GM23338 (cell line): ENCODE measurements at regions not wholly inside any gene's neighbourhood (a gene's known extent, or its start where the extent isn't known, plus 50 kb on each side); places are given as distances from the start of the nearest gene placed in this dataset.

Experiments
- ATAC-seq: fragments of 200-7000 bp; cut with Tn5 transposase; 3 replicates; pipeline ENCODE4 v1.9.1; 2020
- DNase-seq: peaks from one replicate; pipeline ENCODE4 v3.0.0-alpha.2; 2015; ENCODE audit warnings: low spot score
- H2AFZ ChIP-seq: fragments of 200-600 bp; sonication (generic); 2 replicates; pipeline ENCODE4 v1.8.0; 2016; ENCODE audit warnings: antibody characterized with exemption, mild to moderate bottlenecking, moderate library complexity
- H3F3A ChIP-seq: fragments of 200-600 bp; sonication (generic); replicated peaks from 2 replicates; pipeline ENCODE4 v1.8.0; 2017; ENCODE audit warnings: antibody characterized with exemption, mixed run types, low read depth
- H3K27ac ChIP-seq: fragments of 200-600 bp; sonication (generic); 2 replicates; pipeline ENCODE4 v1.6.1; 2016; ENCODE audit warnings: low read depth
- H3K27me3 ChIP-seq: fragments of 200-600 bp; sonication (generic); 2 replicates; pipeline ENCODE4 v1.8.0; 2016; ENCODE audit warnings: mild to moderate bottlenecking, mixed run types, moderate library complexity; ENCODE audit not compliant: insufficient read depth
- H3K36me3 ChIP-seq: fragments of 200-600 bp; sonication (generic); 2 replicates; pipeline ENCODE4 v1.8.0; 2016; ENCODE audit warnings: mild to moderate bottlenecking; ENCODE audit not compliant: insufficient read depth
- H3K4me1 ChIP-seq: fragments of 200-600 bp; sonication (generic); 2 replicates; pipeline ENCODE4 v1.8.0; 2016; ENCODE audit warnings: mild to moderate bottlenecking, moderate library complexity; ENCODE audit not compliant: insufficient read depth
- H3K4me2 ChIP-seq: fragments of 200-600 bp; sonication (generic); 2 replicates; pipeline ENCODE4 v1.7.1; 2017; ENCODE audit warnings: mixed run types
- H3K4me3 ChIP-seq: fragments of 200-600 bp; sonication (generic); 2 replicates; pipeline ENCODE4 v1.6.1; 2016; ENCODE audit warnings: mixed run types
- H3K79me2 ChIP-seq: fragments of 200-600 bp; sonication (generic); replicated peaks from 2 replicates; pipeline ENCODE4 v1.8.0; 2017; ENCODE audit warnings: mild to moderate bottlenecking; ENCODE audit not compliant: insufficient read depth
- H3K9me2 ChIP-seq: fragments of 200-600 bp; sonication (generic); 2 replicates; pipeline ENCODE4 v1.8.0; 2017; ENCODE audit not compliant: insufficient read depth
- H4K20me1 ChIP-seq: fragments of 200-600 bp; sonication (generic); replicated peaks from 2 replicates; pipeline ENCODE4 v1.8.0; 2017; ENCODE audit warnings: mild to moderate bottlenecking; ENCODE audit not compliant: insufficient read depth
- H3K27ac Mint-ChIP-seq: 2 replicates; pipeline ENCODE4 v1.8.0; 2020; ENCODE audit warnings: inconsistent platforms, mild to moderate bottlenecking, moderate library complexity, mixed read lengths
- H3K27me3 Mint-ChIP-seq: 3 replicates; pipeline ENCODE4 v1.8.0; 2022; ENCODE audit warnings: low read depth, mild to moderate bottlenecking, moderate library complexity, mixed read lengths, inconsistent platforms; ENCODE audit not compliant: insufficient read depth, poor library complexity
- H3K36me3 Mint-ChIP-seq: 3 replicates; pipeline ENCODE4 v1.8.0; 2021; ENCODE audit warnings: low read depth, mild to moderate bottlenecking, inconsistent platforms, moderate library complexity, mixed read lengths
- H3K4me1 Mint-ChIP-seq: 3 replicates; pipeline ENCODE4 v1.8.0; 2020; ENCODE audit warnings: mild to moderate bottlenecking, inconsistent platforms, mixed read lengths
- H3K4me3 Mint-ChIP-seq: 3 replicates; pipeline ENCODE4 v1.8.0; 2021; ENCODE audit warnings: moderate library complexity, mild to moderate bottlenecking, inconsistent platforms, mixed read lengths
- H3K9me3 Mint-ChIP-seq: 3 replicates; pipeline ENCODE4 v1.8.0; 2020; ENCODE audit warnings: moderate library complexity, mild to moderate bottlenecking, inconsistent platforms, mixed read lengths
- CREB1 ChIP-seq: fragments of 250-450 bp; sonication (Bioruptor Pico); IDR thresholded peaks from 2 replicates; pipeline ENCODE4 v1.5.0; 2020; ENCODE audit warnings: low read depth, mild to moderate bottlenecking, moderate library complexity
- CTCF ChIP-seq, 2 experiments: fragments of 200-600 bp in 1 of 2; sonication (generic) in 1 of 2; conservative IDR thresholded peaks; 2 replicates each; pipeline versions ENCODE4 v1.5.1 to v1.6.1; 2016 to 2017; ENCODE audit warnings: antibody characterized with exemption in 2 of 2, low read depth in 2 of 2, mild to moderate bottlenecking in 2 of 2, moderate library complexity in 1 of 2
- JUNB ChIP-seq: IDR thresholded peaks from one replicate; pipeline ENCODE4 v1.6.1; 2016; ENCODE audit warnings: antibody characterized with exemption; ENCODE audit not compliant: unreplicated experiment
- NANOG ChIP-seq: IDR thresholded peaks from 2 replicates; pipeline ENCODE4 v1.6.1; 2016; ENCODE audit warnings: antibody characterized with exemption, borderline replicate concordance
- POLR2AphosphoS5 ChIP-seq: IDR thresholded peaks from 2 replicates; pipeline ENCODE4 v1.6.1; 2016; ENCODE audit warnings: antibody characterized with exemption, low read depth
- ZNF331 ChIP-seq: fragments of 250-450 bp; sonication (Bioruptor Pico); IDR thresholded peaks from 2 replicates; pipeline ENCODE4 v1.5.0; 2020; ENCODE audit warnings: low read depth, mild to moderate bottlenecking, moderate library complexity
- ZNF462 ChIP-seq: fragments of 250-450 bp; sonication (Bioruptor Pico); IDR thresholded peaks from 2 replicates; pipeline ENCODE4 v1.5.0; 2020; ENCODE audit warnings: mild to moderate bottlenecking, moderate library complexity
- TF ChIP-seq, protein P1 (sequence below): IDR thresholded peaks from 2 replicates; pipeline ENCODE4 v1.6.1; 2016; ENCODE audit warnings: antibody characterized with exemption
- TF ChIP-seq, protein P2 (sequence below): IDR thresholded peaks from one replicate; pipeline ENCODE4 v1.6.1; 2018; ENCODE audit warnings: antibody characterized with exemption; ENCODE audit not compliant: unreplicated experiment

DNA sequence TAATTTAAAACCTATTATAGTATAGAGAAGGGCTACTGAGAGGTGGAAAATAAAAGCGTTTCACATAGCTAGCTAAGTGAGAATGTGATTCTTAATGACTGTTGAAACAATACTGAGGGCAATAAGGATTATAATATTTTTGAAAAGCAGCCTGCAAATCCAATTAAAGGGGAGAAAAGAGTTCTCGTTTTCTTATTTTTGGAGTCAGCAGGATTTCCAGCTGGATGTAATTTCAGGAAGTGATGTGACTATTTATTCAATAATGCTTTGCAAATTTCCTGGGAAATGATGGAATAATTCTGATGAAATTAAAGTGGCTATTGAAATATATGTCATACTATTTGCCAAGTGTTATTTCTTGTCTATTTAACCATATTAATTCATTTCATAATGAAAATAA lies 279.1 kb downstream of the AEBP2 start (continued):
- no peak for TF ChIP-seq ZNF462 (CRISPR knock-in tag)
- TF ChIP-seq POLR2AphosphoS5, result no peak
- TF ChIP-seq ZNF331 (CRISPR knock-in tag), result no peak
- TF ChIP-seq, protein P1, sequence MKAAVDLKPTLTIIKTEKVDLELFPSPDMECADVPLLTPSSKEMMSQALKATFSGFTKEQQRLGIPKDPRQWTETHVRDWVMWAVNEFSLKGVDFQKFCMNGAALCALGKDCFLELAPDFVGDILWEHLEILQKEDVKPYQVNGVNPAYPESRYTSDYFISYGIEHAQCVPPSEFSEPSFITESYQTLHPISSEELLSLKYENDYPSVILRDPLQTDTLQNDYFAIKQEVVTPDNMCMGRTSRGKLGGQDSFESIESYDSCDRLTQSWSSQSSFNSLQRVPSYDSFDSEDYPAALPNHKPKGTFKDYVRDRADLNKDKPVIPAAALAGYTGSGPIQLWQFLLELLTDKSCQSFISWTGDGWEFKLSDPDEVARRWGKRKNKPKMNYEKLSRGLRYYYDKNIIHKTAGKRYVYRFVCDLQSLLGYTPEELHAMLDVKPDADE, result no peak
- TF ChIP-seq CREB1 (CRISPR knock-in tag), result no peak
- no peak for TF ChIP-seq NANOG
- no peak for TF ChIP-seq JUNB

GRCh38 chr12:19719672-19720071 lies 280.4 kb downstream of the AEBP2 start:
- Histone ChIP-seq H3K4me2 (no peak overlapping the region), H3F3A (no peaks in the 10 kb centered on the region), H3K27me3 (no peaks in the 10 kb centered on the region), H3K9me2 (peaks cover 7% of the 10 kb centered on the region; the same call in 1 of the 2 replicates), H2AFZ (no peak overlapping the region), H3K79me2 (no peaks in the 10 kb centered on the region), H3K27ac (no peak overlapping the region), H3K4me1 (no peaks in the 10 kb centered on the region), H3K4me3 (no peak overlapping the region), H4K20me1 (no peaks in the 10 kb centered on the region), H3K36me3 (no peaks in the 10 kb centered on the region)
- Mint-ChIP-seq H3K4me3 (no peak overlapping the region), H3K27ac (no peak overlapping the region), H3K36me3 (no peaks in the 10 kb centered on the region; the same call in 2 of the 3 replicates), H3K9me3 (no peaks in the 10 kb centered on the region; the same call in 2 of the 3 replicates), H3K4me1 (no peaks in the 10 kb centered on the region), H3K27me3 (no peaks in the 10 kb centered on the region)
- TF ChIP-seq, protein P2, sequence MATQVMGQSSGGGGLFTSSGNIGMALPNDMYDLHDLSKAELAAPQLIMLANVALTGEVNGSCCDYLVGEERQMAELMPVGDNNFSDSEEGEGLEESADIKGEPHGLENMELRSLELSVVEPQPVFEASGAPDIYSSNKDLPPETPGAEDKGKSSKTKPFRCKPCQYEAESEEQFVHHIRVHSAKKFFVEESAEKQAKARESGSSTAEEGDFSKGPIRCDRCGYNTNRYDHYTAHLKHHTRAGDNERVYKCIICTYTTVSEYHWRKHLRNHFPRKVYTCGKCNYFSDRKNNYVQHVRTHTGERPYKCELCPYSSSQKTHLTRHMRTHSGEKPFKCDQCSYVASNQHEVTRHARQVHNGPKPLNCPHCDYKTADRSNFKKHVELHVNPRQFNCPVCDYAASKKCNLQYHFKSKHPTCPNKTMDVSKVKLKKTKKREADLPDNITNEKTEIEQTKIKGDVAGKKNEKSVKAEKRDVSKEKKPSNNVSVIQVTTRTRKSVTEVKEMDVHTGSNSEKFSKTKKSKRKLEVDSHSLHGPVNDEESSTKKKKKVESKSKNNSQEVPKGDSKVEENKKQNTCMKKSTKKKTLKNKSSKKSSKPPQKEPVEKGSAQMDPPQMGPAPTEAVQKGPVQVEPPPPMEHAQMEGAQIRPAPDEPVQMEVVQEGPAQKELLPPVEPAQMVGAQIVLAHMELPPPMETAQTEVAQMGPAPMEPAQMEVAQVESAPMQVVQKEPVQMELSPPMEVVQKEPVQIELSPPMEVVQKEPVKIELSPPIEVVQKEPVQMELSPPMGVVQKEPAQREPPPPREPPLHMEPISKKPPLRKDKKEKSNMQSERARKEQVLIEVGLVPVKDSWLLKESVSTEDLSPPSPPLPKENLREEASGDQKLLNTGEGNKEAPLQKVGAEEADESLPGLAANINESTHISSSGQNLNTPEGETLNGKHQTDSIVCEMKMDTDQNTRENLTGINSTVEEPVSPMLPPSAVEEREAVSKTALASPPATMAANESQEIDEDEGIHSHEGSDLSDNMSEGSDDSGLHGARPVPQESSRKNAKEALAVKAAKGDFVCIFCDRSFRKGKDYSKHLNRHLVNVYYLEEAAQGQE, result no peak
- TF ChIP-seq NANOG, result no peak
- no peak for TF ChIP-seq CTCF (conservative IDR thresholded peaks at IDR 0.05; ENCODE audit: low read depth in 2 of 2)
- DNase-seq, result no peak
- ATAC-seq, result no peak
